NCI-H748 (cell line): ENCODE measurements at regions not wholly inside any gene's neighbourhood (a gene's known extent, or its start where the extent isn't known, plus 50 kb on each side); places are given as distances from the start of the nearest gene placed in this dataset.
"Not testable (repeated sequence)": the region's sequence is repeated elsewhere in the genome, so short reads cannot be mapped to it uniquely, and the experiment has no call there.

ENCODE experiments used
- DNase-seq: peaks from one replicate; lab custom pipeline; 2025; ENCODE audit not compliant: unreplicated experiment; lab: John Stamatoyannopoulos, UW

- no peak for DNase-seq
Measured at GRCh38 chr1:117753232-117753631, 147.4 kb downstream of the TENT5C start.

GRCh38 chr1:117753652-117754051 is 147.8 kb downstream of the TENT5C start:
- no peak for DNase-seq

GRCh38 chr1:117754061-117754969 is 148.5 kb downstream of the TENT5C start:
- peak; percentile 70 for DNase-seq

GRCh38 chr1:117757668-117758067 is 151.8 kb downstream of the TENT5C start:
- DNase-seq, result no peak

GRCh38 chr1:117758444-117759316 is 152.8 kb downstream of the TENT5C start:
- DNase-seq, result peak; percentile 89

- DNase-seq, result no peak
Measured at GRCh38 chr1:117759535-117759934, 153.7 kb downstream of the TENT5C start.

- no peak for DNase-seq
Measured at GRCh38 chr1:117760069-117760468, 154.2 kb downstream of the TENT5C start.

- DNase-seq, result no peak
Measured at GRCh38 chr1:117760485-117760884, 154.6 kb downstream of the TENT5C start.

GRCh38 chr1:117767756-117768155 is 161.7 kb downstream of the GDAP2 start:
- DNase-seq, result not testable (repeated sequence)

- no peak for DNase-seq
Measured at GRCh38 chr1:117770981-117771531, 158.4 kb downstream of the GDAP2 start.

- DNase-seq, result no peak
Measured at GRCh38 chr1:117779364-117779763, 150.1 kb downstream of the GDAP2 start.

- DNase-seq, result no peak
Measured at GRCh38 chr1:117780687-117781475, 148.5 kb downstream of the GDAP2 start.

- DNase-seq, result no peak
Measured at GRCh38 chr1:117782056-117782455, 147.4 kb downstream of the GDAP2 start.

- no peak for DNase-seq
Measured at GRCh38 chr1:117783606-117784396, 145.6 kb downstream of the GDAP2 start.

- no peak for DNase-seq
Measured at GRCh38 chr1:117788014-117788413, 141.4 kb downstream of the GDAP2 start.

GRCh38 chr1:117793413-117793812 is 136.0 kb downstream of the GDAP2 start:
- DNase-seq, result no peak

- no peak for DNase-seq
Measured at GRCh38 chr1:117794073-117794472, 135.3 kb downstream of the GDAP2 start.

GRCh38 chr1:117795190-117795589 is 134.2 kb downstream of the GDAP2 start:
- DNase-seq, result no peak

- DNase-seq, result no peak
Measured at GRCh38 chr1:117795792-117796191, 133.6 kb downstream of the GDAP2 start.

GRCh38 chr1:117796226-117796625 is 133.2 kb downstream of the GDAP2 start:
- no peak for DNase-seq
